ENCODE measurements at regions not wholly inside any gene's neighbourhood (a gene's known extent, or its start where the extent isn't known, plus 50 kb on each side); places are given as distances from the start of the nearest gene placed in this dataset.

- TF ChIP-seq CTCF (IDR thresholded peaks at IDR 0.05; ENCODE audit: low read depth, low read length) (no peak), POLR2A (IDR thresholded peaks at IDR 0.05; ENCODE audit: extremely low read depth, insufficient read length) (no peak), MAX (IDR thresholded peaks at IDR 0.05; ENCODE audit: low read depth, low read length) (no peak)
Measured at GRCh38 chr5:167877924-167878323, 413.5 kb upstream of the WWC1 start.

Measured in NB4 (cell line).